PC-9 (cell line): ENCODE measurements at regions not wholly inside any gene's neighbourhood (a gene's known extent, or its start where the extent isn't known, plus 50 kb on each side); places are given as distances from the start of the nearest gene placed in this dataset.

Source experiments
- CTCF ChIP-seq: fragments of 200-600 bp; sonication (generic); conservative IDR thresholded peaks from 2 replicates; pipeline ENCODE4 v1.6.1; 2017; ENCODE audit warnings: mixed run types, antibody characterized with exemption, mild to moderate bottlenecking, moderate library complexity
- EZH2 ChIP-seq: fragments of 200-600 bp; sonication (generic); IDR thresholded peaks from 2 replicates; pipeline ENCODE4 v1.8.0; 2017; ENCODE audit warnings: antibody characterized with exemption, low read depth

- TF ChIP-seq CTCF (no peak), EZH2 (no peak)
Observed at GRCh38 chr6:163948250-163948649, 533.7 kb downstream of the QKI start.
